Psoas muscle (tissue), 7 donors: ENCODE measurements at regions not wholly inside any gene's neighbourhood (a gene's known extent, or its start where the extent isn't known, plus 50 kb on each side); places are given as distances from the start of the nearest gene placed in this dataset.
"Not testable (repeated sequence)": the region's sequence is repeated elsewhere in the genome, so short reads cannot be mapped to it uniquely, and the experiment has no call there.

Source experiments
- ATAC-seq, 4 donors: fragments of 200-7000 bp; cut with Tn5 transposase; one replicate each; pipeline ENCODE4 v1.9.1; 2020; ENCODE audit warnings: moderate library complexity in 3 of 4, mild to moderate bottlenecking in 2 of 4
- DNase-seq, 2 donors: peaks; one replicate each; pipeline ENCODE4 v3.0.0-alpha.2; 2020
- H3K27ac ChIP-seq: fragments of 200-600 bp; one replicate; pipeline ENCODE4 v1.8.0; 2022
- H3K27me3 ChIP-seq, 3 donors: fragments of 200-600 bp in 1 of 3; one replicate each; pipeline versions ENCODE4 v1.6.1 to v1.8.0; 2013 to 2022; ENCODE audit warnings: low read length in 2 of 3, mild to moderate bottlenecking in 2 of 3, moderate library complexity in 1 of 3; ENCODE audit not compliant: insufficient read depth in 3 of 3
- H3K36me3 ChIP-seq, 2 donors: fragments of 200-600 bp in 1 of 2; one replicate each; pipeline versions ENCODE4 v1.6.1 to v1.8.0; 2013 to 2022; ENCODE audit warnings: low read depth in 1 of 2, mild to moderate bottlenecking in 1 of 2, moderate library complexity in 1 of 2; ENCODE audit not compliant: insufficient read depth in 1 of 2
- H3K4me1 ChIP-seq: fragments of 200-600 bp; one replicate; pipeline ENCODE4 v1.8.0; 2022
- H3K4me3 ChIP-seq: fragments of 200-600 bp; one replicate; pipeline ENCODE4 v1.8.0; 2022; ENCODE audit warnings: mild to moderate bottlenecking
- H3K9me3 ChIP-seq: fragments of 200-600 bp; one replicate; pipeline ENCODE4 v1.8.0; 2022
- CTCF ChIP-seq: fragments of 200-600 bp; IDR thresholded peaks from one replicate; pipeline ENCODE4 v1.8.0; 2022; ENCODE audit warnings: antibody characterized with exemption
- WGBS, 3 donors: extraction: QIAGEN DNeasy Blood & Tissue Kit; methylation state at CpG; one replicate each; pipeline versions ENCODE4 v1.1.6 to v1.1.7; 2013; 5-methylcytosine and 5-hydroxymethylcytosine counted together
- intact Hi-C, 2 donors: fragments of 100-400 bp; cut with DNase I; formaldehyde crosslinking; loops; one replicate each; pipeline versions ENCODE4 v1.11.0 to v1.14.2; 2022
- donor health status: healthy with polysubstance abuse.
- donor health status: DM: no; HTN: no; CAD: no; lungs with moderate emphysema.
- donor health status: Bipolar disorder and iron deficiency.
- donor health status: healthy.
- donor health status: DM: yes; HTN: yes; CAD: no.
- donor health status: DM: no; HTN: no; CAD: no.
- donor health status: DM: yes; HTN: yes; CAD: no.

GRCh38 chr1:157249326-157249725 is 111.1 kb upstream of the ETV3 start:
- Histone ChIP-seq H3K36me3 (no peaks in the 10 kb centered on the region), H3K27me3 (peaks cover 0 to 8% (median 0%) of the 10 kb centered on the region in 3 donors), H3K4me3 (no peak overlapping the region), H3K4me1 (no peaks in the 10 kb centered on the region), H3K27ac (no peak overlapping the region), H3K9me3 (no peaks in the 10 kb centered on the region)
- intact Hi-C loops = no loop called here
- no peak for TF ChIP-seq CTCF
- ATAC-seq (no peak), DNase-seq (no peak)
- 27 to 36% (median 31%) methylated on average over 2 of the region's 2 CpGs for WGBS, 3 donors

- WGBS, 3 donors = 68 to 78% (median 77%) methylated on average over 2 of the region's 2 CpGs
- H3K9me3 ChIP-seq, ATAC-seq, H3K36me3 ChIP-seq, DNase-seq, intact Hi-C loops, H3K27me3 ChIP-seq, H3K4me1 ChIP-seq, H3K27ac ChIP-seq, H3K4me3 ChIP-seq: not testable (repeated sequence)
Observed at GRCh38 chr1:157247764-157248049, 109.5 kb upstream of the ETV3 start.

- Histone ChIP-seq H3K9me3 (no peaks in the 10 kb centered on the region), H3K36me3 (no peaks in the 10 kb centered on the region), H3K27ac (peak overlapping the region; percentile 56), H3K4me3 (no peak overlapping the region), H3K27me3 (peaks cover 0 to 7% (median 0%) of the 10 kb centered on the region in 3 donors), H3K4me1 (no peaks in the 10 kb centered on the region)
- ATAC-seq (peak in 1 of 4 donors; percentile 83), DNase-seq (no peak)
- no peak for TF ChIP-seq CTCF
- intact Hi-C loops = no loop called here
- WGBS, 3 donors = 58 to 64% (median 63%) methylated on average over 2 of the region's 2 CpGs
Observed at GRCh38 chr1:157247005-157247763, 109.0 kb upstream of the ETV3 start.

- intact Hi-C loops = no loop called here
- 75 to 95% (median 91%) methylated on average over 2 of the region's 2 CpGs for WGBS, 3 donors
- DNase-seq (no peak), ATAC-seq (no peak)
- TF ChIP-seq CTCF = no peak
- Histone ChIP-seq H3K27ac (no peak overlapping the region), H3K36me3 (no peaks in the 10 kb centered on the region), H3K27me3 (no peaks in the 10 kb centered on the region), H3K9me3 (no peaks in the 10 kb centered on the region), H3K4me1 (no peaks in the 10 kb centered on the region), H3K4me3 (no peak overlapping the region)
Observed at GRCh38 chr1:157245823-157246222, 107.6 kb upstream of the ETV3 start.

GRCh38 chr1:157241185-157241538 is 103.0 kb upstream of the ETV3 start:
- H3K4me1 ChIP-seq = no peaks in the 10 kb centered on the region
- WGBS, 3 donors = 79 to 86% (median 83%) methylated on average over 2 of the region's 2 CpGs
- no peak overlapping the region for H3K27ac ChIP-seq
- H3K4me3 ChIP-seq = no peak overlapping the region
- no peak for ATAC-seq
- DNase-seq = no peak
- H3K9me3 ChIP-seq = no peaks in the 10 kb centered on the region
- intact Hi-C loops = no loop called here
- H3K27me3 ChIP-seq = peaks cover 0 to 8% (median 0%) of the 10 kb centered on the region in 3 donors
- no peaks in the 10 kb centered on the region for H3K36me3 ChIP-seq
- no peak for TF ChIP-seq CTCF
